B cell (primary cell): ENCODE measurements at regions not wholly inside any gene's neighbourhood (a gene's known extent, or its start where the extent isn't known, plus 50 kb on each side); places are given as distances from the start of the nearest gene placed in this dataset.

Source experiments
- ATAC-seq: fragments of 200-7000 bp; cut with Tn5 transposase; one replicate; pipeline ENCODE4 v1.10.0; 2021; ENCODE audit warnings: low read depth, mild to moderate bottlenecking, moderate number of reproducible peaks, moderate library complexity
- CTCF ChIA-PET: fragments of 350-600 bp; sonication (Branson Sonifier 250); formaldehyde crosslinking; loops from one replicate; lab custom pipeline; 2021; ENCODE audit warnings: antibody characterized with exemption, inconsistent platforms; lab: Charles Lee
- POLR2A ChIA-PET: fragments of 350-600 bp; sonication (Branson Sonifier 250); formaldehyde crosslinking; loops from one replicate; lab custom pipeline; 2021; ENCODE audit warnings: antibody characterized with exemption; lab: Charles Lee
- DNase-seq: peaks from one replicate; pipeline ENCODE4 v3.0.0; 2013
- H2AFZ ChIP-seq: 2 replicates; pipeline ENCODE4 v1.6.1; 2012; ENCODE audit warnings: mild to moderate bottlenecking, low read depth, low read length; ENCODE audit not compliant: insufficient read depth, poor library complexity, severe bottlenecking
- H3K27ac ChIP-seq, 2 donors: 1 replicate in 1 of 2; 2 replicates in 1 of 2; pipeline ENCODE4 v1.5.1; 2012 to 2013; ENCODE audit warnings: low read length in 2 of 2, mild to moderate bottlenecking in 2 of 2, moderate library complexity in 1 of 2
- H3K27me3 ChIP-seq, 4 experiments: fragments of 200-600 bp in 1 of 4; sonication (generic) in 1 of 4; replicated peaks in 1 of 4; 1 replicate in 2 of 4; 2 replicates in 2 of 4; pipeline versions ENCODE4 v1.6.1 to v1.7.0; 2013 to 2016; ENCODE audit warnings: low read length in 3 of 4, mild to moderate bottlenecking in 2 of 4, mixed read lengths in 1 of 4, moderate library complexity in 1 of 4; ENCODE audit not compliant: insufficient read depth in 4 of 4, control insufficient read depth in 3 of 4; ENCODE audit errors: control extremely low read depth in 1 of 4
- H3K36me3 ChIP-seq, 2 experiments: replicated peaks in 1 of 2; 1 replicate in 1 of 2; 2 replicates in 1 of 2; pipeline versions ENCODE4 v1.6.1 to v1.7.1; 2013; ENCODE audit warnings: low read length in 1 of 2; ENCODE audit not compliant: insufficient read depth in 2 of 2, control insufficient read depth in 1 of 2; ENCODE audit errors: control extremely low read depth in 1 of 2, extremely low read depth in 1 of 2
- H3K4me1 ChIP-seq, 2 donors: fragments of 200-600 bp in 1 of 2; sonication (generic) in 1 of 2; 1 replicate in 1 of 2; 2 replicates in 1 of 2; pipeline versions ENCODE4 v1.5.1 to v1.6.1; 2013 to 2017; ENCODE audit warnings: low read length in 2 of 2; ENCODE audit not compliant: control insufficient read depth in 2 of 2, insufficient read depth in 2 of 2
- H3K4me2 ChIP-seq: replicated peaks from 2 replicates; pipeline ENCODE3; 2012; ENCODE audit warnings: mild to moderate bottlenecking, low read depth, low read length; ENCODE audit not compliant: poor library complexity, severe bottlenecking
- H3K4me3 ChIP-seq, 5 experiments: fragments of 200-600 bp in 1 of 5; sonication (generic) in 1 of 5; 1 replicate in 3 of 5; 2 replicates in 2 of 5; pipeline versions ENCODE4 v1.5.1 to v1.7.0; 2011 to 2016; ENCODE audit warnings: low read length in 4 of 5, mild to moderate bottlenecking in 4 of 5, low read depth in 2 of 5, control low read depth in 1 of 5, moderate library complexity in 1 of 5; ENCODE audit not compliant: insufficient read depth in 1 of 5; ENCODE audit errors: control extremely low read depth in 1 of 5, extremely low read depth in 1 of 5
- H3K79me2 ChIP-seq: fragments of 200-600 bp; sonication (generic); one replicate; pipeline ENCODE4 v1.6.0; 2016; ENCODE audit warnings: low read length; ENCODE audit not compliant: control insufficient read depth, insufficient read depth
- H3K9ac ChIP-seq: fragments of 200-600 bp; sonication (generic); 2 replicates; pipeline ENCODE4 v1.6.1; 2017; ENCODE audit warnings: mild to moderate bottlenecking, low read length, moderate library complexity
- H3K9me3 ChIP-seq, 3 donors: one replicate each; pipeline versions ENCODE4 v1.6.1 to v1.7.1; 2013; ENCODE audit warnings: low read length in 2 of 3; ENCODE audit not compliant: control insufficient read depth in 2 of 3, insufficient read depth in 1 of 3; ENCODE audit errors: control extremely low read depth in 1 of 3
- H4K20me1 ChIP-seq: 2 replicates; pipeline ENCODE4 v1.6.0; 2012; ENCODE audit warnings: mild to moderate bottlenecking, low read length; ENCODE audit not compliant: insufficient read depth, control insufficient read depth, poor library complexity, severe bottlenecking
- H3K27ac Mint-ChIP-seq: one replicate; pipeline ENCODE4 v1.8.0; 2021; ENCODE audit warnings: mixed read lengths
- H3K27me3 Mint-ChIP-seq: one replicate; pipeline ENCODE4 v1.8.0; 2021; ENCODE audit warnings: mixed read lengths
- H3K4me1 Mint-ChIP-seq: one replicate; pipeline ENCODE4 v1.8.0; 2021; ENCODE audit warnings: mixed read lengths
- H3K4me3 Mint-ChIP-seq: one replicate; pipeline ENCODE4 v1.8.0; 2021; ENCODE audit warnings: mixed read lengths
- H3K9me3 Mint-ChIP-seq: one replicate; pipeline ENCODE4 v1.8.0; 2022; ENCODE audit warnings: mixed read lengths; ENCODE audit not compliant: insufficient read depth
- CTCF ChIP-seq: fragments of 200-600 bp; IDR thresholded peaks from one replicate; pipeline ENCODE4 v1.8.0; 2022; ENCODE audit warnings: antibody characterized with exemption, mild to moderate bottlenecking
- EZH2 ChIP-seq: IDR thresholded peaks from 2 replicates; pipeline ENCODE4 v1.6.1; 2012; ENCODE audit warnings: borderline replicate concordance, low read depth, mild to moderate bottlenecking, moderate library complexity, low read length; ENCODE audit not compliant: insufficient read depth, poor library complexity, severe bottlenecking
- WGBS: methylation state at CpG from one replicate; pipeline ENCODE4 v1.1.5; 2013; ENCODE audit warnings: missing lambda C conversion rate; ENCODE audit not compliant: insufficient coverage; 5-methylcytosine and 5-hydroxymethylcytosine counted together
- intact Hi-C: fragments of 100-400 bp; cut with micrococcal nuclease; formaldehyde crosslinking; loops from one replicate; pipeline ENCODE4 v1.10.0; 2022

GRCh38 chr2:181743723-181744031 is 63.4 kb upstream of the NEUROD1 start:
- DNase-seq: no peak
- WGBS: no CpG with 5 or more reads among the region's 2 CpGs
- no peak overlapping the region for H3K27ac Mint-ChIP-seq
- H3K79me2 ChIP-seq: no peaks in the 10 kb centered on the region
- H3K27me3 ChIP-seq: no peaks in the 10 kb centered on the region
- TF ChIP-seq EZH2 (no peak), CTCF (no peak)
- no peaks in the 10 kb centered on the region for H3K4me1 Mint-ChIP-seq
- no peak overlapping the region for H3K4me2 ChIP-seq
- H3K36me3 ChIP-seq: no peaks in the 10 kb centered on the region
- no peak overlapping the region for H2AFZ ChIP-seq
- no peak overlapping the region for H3K27ac ChIP-seq
- ATAC-seq: no peak
- H3K4me1 ChIP-seq: no peaks in the 10 kb centered on the region
- no peak overlapping the region for H3K9ac ChIP-seq
- no peaks in the 10 kb centered on the region for H4K20me1 ChIP-seq
- no peaks in the 10 kb centered on the region for H3K9me3 ChIP-seq
- peaks cover 8% of the 10 kb centered on the region for H3K27me3 Mint-ChIP-seq
- no peak overlapping the region for H3K4me3 Mint-ChIP-seq
- H3K9me3 Mint-ChIP-seq: no peaks in the 10 kb centered on the region
- POLR2A ChIA-PET: no interaction called here
- no peak overlapping the region for H3K4me3 ChIP-seq
- CTCF ChIA-PET: no interaction called here
- intact Hi-C loops: loop anchor here (1.0 to 2.0 kb wide), 4 partner anchors 161 to 907 kb away; no protein-coding TSS in a partner anchor

- no peak overlapping the region for H3K4me2 ChIP-seq
- Mint-ChIP-seq H3K27me3 (peaks cover 12% of the 10 kb centered on the region), H3K4me3 (no peak overlapping the region), H3K27ac (no peak overlapping the region), H3K4me1 (no peaks in the 10 kb centered on the region), H3K9me3 (no peaks in the 10 kb centered on the region)
- no peaks in the 10 kb centered on the region for H3K79me2 ChIP-seq
- peaks cover 0 to 4% (median 0%) of the 10 kb centered on the region in 3 donors for H3K9me3 ChIP-seq
- TF ChIP-seq EZH2 (no peak), CTCF (no peak)
- 83% methylated on average over 1 of the region's 3 CpGs for WGBS
- no peak overlapping the region for H3K27ac ChIP-seq
- ChIA-PET POLR2A (no interaction called here), CTCF (interaction anchor here (1.0 kb wide), 1 partner anchor 11 kb away, joined by 3 read pairs; no protein-coding TSS in a partner anchor)
- peaks cover 0 to 9% (median 0%) of the 10 kb centered on the region in 4 experiments for H3K27me3 ChIP-seq
- no peak overlapping the region for H3K4me3 ChIP-seq
- no peak for DNase-seq
- intact Hi-C loops: no loop called here
- H3K9ac ChIP-seq: no peak overlapping the region
- H3K36me3 ChIP-seq: no peaks in the 10 kb centered on the region
- H2AFZ ChIP-seq: no peak overlapping the region
- ATAC-seq: no peak
- no peaks in the 10 kb centered on the region for H3K4me1 ChIP-seq
- H4K20me1 ChIP-seq: no peaks in the 10 kb centered on the region
These were observed 65.7 kb upstream of the NEUROD1 start for GRCh38 chr2:181745796-181746540.
